Testis (tissue), 2 donors: ENCODE measurements at regions not wholly inside any gene's neighbourhood (a gene's known extent, or its start where the extent isn't known, plus 50 kb on each side); places are given as distances from the start of the nearest gene placed in this dataset.

Experiments used
- CTCF ChIP-seq, 3 experiments: fragments of 450-650 bp in 2 of 3; fragments of 200-600 bp in 1 of 3; sonication (generic) in 1 of 3; IDR thresholded peaks; one replicate each; pipeline ENCODE4 v1.5.1; 2016 to 2019; ENCODE audit warnings: antibody characterized with exemption in 3 of 3, mild to moderate bottlenecking in 2 of 3, moderate library complexity in 1 of 3
- POLR2A ChIP-seq: fragments of 450-650 bp; IDR thresholded peaks from one replicate; pipeline ENCODE4 v1.6.1; 2017; ENCODE audit warnings: antibody characterized with exemption, mild to moderate bottlenecking, moderate library complexity

DNA sequence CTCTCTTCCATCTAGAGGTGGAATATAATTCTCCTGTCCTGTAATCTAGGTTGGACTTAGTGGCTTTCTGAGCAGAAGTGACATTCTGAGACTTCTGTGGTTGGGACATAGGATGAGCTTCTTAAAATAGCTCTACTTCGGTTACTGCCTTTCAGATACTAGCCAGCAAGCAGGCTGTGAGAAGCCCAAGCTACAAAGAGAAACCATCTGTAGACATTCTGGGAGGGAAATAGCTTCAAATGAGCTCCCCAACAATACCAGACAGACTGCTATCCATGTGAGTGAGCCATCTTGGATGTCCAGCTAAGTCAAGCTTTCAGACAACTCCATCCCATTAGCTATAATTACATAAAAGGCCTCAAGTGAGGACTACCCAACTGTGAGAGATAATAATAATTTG, 568.9 kb downstream of the DMRTA1 start:
- TF ChIP-seq POLR2A (no peak), CTCF (IDR thresholded peaks at IDR 0.05) (no peak)
